CD14-positive monocyte (primary cell): ENCODE measurements at regions not wholly inside any gene's neighbourhood (a gene's known extent, or its start where the extent isn't known, plus 50 kb on each side); places are given as distances from the start of the nearest gene placed in this dataset.
"Not testable (repeated sequence)": the region's sequence is repeated elsewhere in the genome, so short reads cannot be mapped to it uniquely, and the experiment has no call there.

Experiments
- DNase-seq, 3 donors: peaks; one replicate each; pipeline ENCODE4 v3.0.0-alpha.2; 2011 to 2022
- H2AFZ ChIP-seq: 2 replicates; pipeline ENCODE4 v1.6.0; 2012; ENCODE audit warnings: mild to moderate bottlenecking, low read depth, low read length, inconsistent platforms; ENCODE audit not compliant: insufficient read depth, poor library complexity, severe bottlenecking
- H3K27ac ChIP-seq, 2 donors: 1 replicate in 1 of 2; 2 replicates in 1 of 2; pipeline ENCODE4 v1.5.1; 2012 to 2013; ENCODE audit warnings: low read length in 2 of 2, control low read depth in 1 of 2, inconsistent platforms in 1 of 2, low read depth in 1 of 2, mild to moderate bottlenecking in 1 of 2
- H3K27me3 ChIP-seq, 2 donors: one replicate each; pipeline versions ENCODE4 v1.6.0 to v1.6.1; 2011 to 2013; ENCODE audit warnings: low read length in 2 of 2; ENCODE audit not compliant: control insufficient read depth in 2 of 2, insufficient read depth in 2 of 2
- H3K36me3 ChIP-seq, 2 donors: replicated peaks in 1 of 2; 1 replicate in 1 of 2; 2 replicates in 1 of 2; pipeline versions ENCODE4 v1.5.1 to v1.6.1; 2012 to 2013; ENCODE audit warnings: low read length in 2 of 2, control low read depth in 1 of 2, inconsistent platforms in 1 of 2, mild to moderate bottlenecking in 1 of 2; ENCODE audit not compliant: insufficient read depth in 2 of 2, control insufficient read depth in 1 of 2
- H3K4me1 ChIP-seq, 2 donors: 1 replicate in 1 of 2; 2 replicates in 1 of 2; pipeline versions ENCODE4 v1.5.1 to v1.6.1; 2012 to 2013; ENCODE audit warnings: low read length in 2 of 2, control low read depth in 1 of 2, inconsistent platforms in 1 of 2, mild to moderate bottlenecking in 1 of 2, moderate library complexity in 1 of 2; ENCODE audit not compliant: insufficient read depth in 2 of 2, control insufficient read depth in 1 of 2
- H3K4me2 ChIP-seq: replicated peaks from 2 replicates; pipeline ENCODE3; 2012; ENCODE audit warnings: low read length, moderate library complexity, mild to moderate bottlenecking; ENCODE audit not compliant: poor library complexity, severe bottlenecking; ENCODE audit errors: extremely low read depth
- H3K4me3 ChIP-seq, 3 experiments: fragments of 200-600 bp in 1 of 3; sonication (generic) in 1 of 3; replicated peaks in 1 of 3; 1 replicate in 2 of 3; 2 replicates in 1 of 3; pipeline ENCODE4 v1.5.1; 2011 to 2013; ENCODE audit warnings: low read length in 3 of 3, mild to moderate bottlenecking in 3 of 3, control low read depth in 2 of 3, low read depth in 2 of 3, inconsistent platforms in 1 of 3, moderate library complexity in 1 of 3
- H3K79me2 ChIP-seq: 2 replicates; pipeline ENCODE4 v1.6.0; 2012; ENCODE audit warnings: mild to moderate bottlenecking, control low read depth, inconsistent platforms, low read length, moderate library complexity; ENCODE audit not compliant: insufficient read depth
- H3K9ac ChIP-seq: 2 replicates; pipeline ENCODE4 v1.6.0; 2017; ENCODE audit warnings: low read length, mild to moderate bottlenecking; ENCODE audit not compliant: insufficient read depth, poor library complexity, severe bottlenecking
- H3K9me3 ChIP-seq, 2 donors: replicated peaks in 1 of 2; 1 replicate in 1 of 2; 2 replicates in 1 of 2; pipeline versions ENCODE4 v1.5.1 to v1.6.1; 2012 to 2013; ENCODE audit warnings: low read length in 2 of 2, control low read depth in 1 of 2; ENCODE audit not compliant: control insufficient read depth in 1 of 2, insufficient read depth in 1 of 2
- H4K20me1 ChIP-seq: 2 replicates; pipeline ENCODE4 v1.6.0; 2012; ENCODE audit warnings: mild to moderate bottlenecking, low read length, control low read depth, moderate library complexity; ENCODE audit not compliant: insufficient read depth
- H3K27ac Mint-ChIP-seq, 7 donors: one replicate each; pipeline ENCODE4 v1.8.0; 2020; ENCODE audit warnings: mild to moderate bottlenecking in 7 of 7, mixed read lengths in 7 of 7, moderate library complexity in 6 of 7, inconsistent platforms in 2 of 7
- H3K27me3 Mint-ChIP-seq, 3 donors: one replicate each; pipeline ENCODE4 v1.8.0; 2021 to 2022; ENCODE audit warnings: low read depth in 3 of 3, mild to moderate bottlenecking in 3 of 3, mixed read lengths in 3 of 3, moderate library complexity in 3 of 3, inconsistent platforms in 1 of 3
- H3K36me3 Mint-ChIP-seq, 2 donors: one replicate each; pipeline ENCODE4 v1.8.0; 2020; ENCODE audit warnings: mixed read lengths in 2 of 2, inconsistent platforms in 1 of 2, mild to moderate bottlenecking in 1 of 2
- H3K4me1 Mint-ChIP-seq: one replicate; pipeline ENCODE4 v1.8.0; 2020; ENCODE audit warnings: mild to moderate bottlenecking, mixed read lengths
- H3K4me3 Mint-ChIP-seq, 2 donors: one replicate each; pipeline ENCODE4 v1.8.0; 2020; ENCODE audit warnings: mild to moderate bottlenecking in 2 of 2, mixed read lengths in 2 of 2, moderate library complexity in 1 of 2
- H3K9me3 Mint-ChIP-seq, 7 donors: one replicate each; pipeline ENCODE4 v1.8.0; 2020 to 2022; ENCODE audit warnings: mixed read lengths in 7 of 7, mild to moderate bottlenecking in 6 of 7, moderate library complexity in 6 of 7, inconsistent platforms in 2 of 7
- WGBS: methylation state at CpG from one replicate; pipeline ENCODE4 v1.1.5; 2013; ENCODE audit warnings: missing lambda C conversion rate; ENCODE audit not compliant: insufficient coverage; 5-methylcytosine and 5-hydroxymethylcytosine counted together
- intact Hi-C, 2 donors: fragments of 100-400 bp; cut with micrococcal nuclease; formaldehyde crosslinking; loops; one replicate each; pipeline versions ENCODE4 v1.15.0 to v1.15.1; 2023
- TF ChIP-seq, protein P1 (sequence below): fragments of 200-600 bp; IDR thresholded peaks from one replicate; pipeline ENCODE4 v1.8.0; 2022; ENCODE audit warnings: antibody characterized with exemption, mild to moderate bottlenecking

- Histone ChIP-seq H3K4me1 (no peaks in the 10 kb centered on the region), H3K9me3 (peaks cover 0 to 13% of the 10 kb centered on the region in 2 donors), H3K27me3 (no peaks in the 10 kb centered on the region), H3K27ac (no peak overlapping the region), H4K20me1 (no peaks in the 10 kb centered on the region), H3K4me3 (no peak overlapping the region), H3K4me2 (no peak overlapping the region), H3K36me3 (no peaks in the 10 kb centered on the region), H2AFZ (no peak overlapping the region), H3K9ac (no peak overlapping the region), H3K79me2 (no peaks in the 10 kb centered on the region)
- TF ChIP-seq, protein P1, sequence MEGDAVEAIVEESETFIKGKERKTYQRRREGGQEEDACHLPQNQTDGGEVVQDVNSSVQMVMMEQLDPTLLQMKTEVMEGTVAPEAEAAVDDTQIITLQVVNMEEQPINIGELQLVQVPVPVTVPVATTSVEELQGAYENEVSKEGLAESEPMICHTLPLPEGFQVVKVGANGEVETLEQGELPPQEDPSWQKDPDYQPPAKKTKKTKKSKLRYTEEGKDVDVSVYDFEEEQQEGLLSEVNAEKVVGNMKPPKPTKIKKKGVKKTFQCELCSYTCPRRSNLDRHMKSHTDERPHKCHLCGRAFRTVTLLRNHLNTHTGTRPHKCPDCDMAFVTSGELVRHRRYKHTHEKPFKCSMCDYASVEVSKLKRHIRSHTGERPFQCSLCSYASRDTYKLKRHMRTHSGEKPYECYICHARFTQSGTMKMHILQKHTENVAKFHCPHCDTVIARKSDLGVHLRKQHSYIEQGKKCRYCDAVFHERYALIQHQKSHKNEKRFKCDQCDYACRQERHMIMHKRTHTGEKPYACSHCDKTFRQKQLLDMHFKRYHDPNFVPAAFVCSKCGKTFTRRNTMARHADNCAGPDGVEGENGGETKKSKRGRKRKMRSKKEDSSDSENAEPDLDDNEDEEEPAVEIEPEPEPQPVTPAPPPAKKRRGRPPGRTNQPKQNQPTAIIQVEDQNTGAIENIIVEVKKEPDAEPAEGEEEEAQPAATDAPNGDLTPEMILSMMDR, result no peak
- H3K4me3 Mint-ChIP-seq, result no peak overlapping the region
- no peaks in the 10 kb centered on the region for H3K36me3 Mint-ChIP-seq
- DNase-seq, result no peak
- 96% methylated on average over 8 of the region's 12 CpGs for WGBS
- peaks cover 4 to 14% (median 11%) of the 10 kb centered on the region in 7 donors for H3K9me3 Mint-ChIP-seq
- no peak overlapping the region for H3K27ac Mint-ChIP-seq
- intact Hi-C loops, result no loop called here
- H3K4me1 Mint-ChIP-seq, result no peaks in the 10 kb centered on the region
- peaks cover 4 to 5% (median 4%) of the 10 kb centered on the region in 3 donors for H3K27me3 Mint-ChIP-seq
Measured at GRCh38 chr6:168913866-168914469, 339.7 kb downstream of the THBS2 start.

DNA sequence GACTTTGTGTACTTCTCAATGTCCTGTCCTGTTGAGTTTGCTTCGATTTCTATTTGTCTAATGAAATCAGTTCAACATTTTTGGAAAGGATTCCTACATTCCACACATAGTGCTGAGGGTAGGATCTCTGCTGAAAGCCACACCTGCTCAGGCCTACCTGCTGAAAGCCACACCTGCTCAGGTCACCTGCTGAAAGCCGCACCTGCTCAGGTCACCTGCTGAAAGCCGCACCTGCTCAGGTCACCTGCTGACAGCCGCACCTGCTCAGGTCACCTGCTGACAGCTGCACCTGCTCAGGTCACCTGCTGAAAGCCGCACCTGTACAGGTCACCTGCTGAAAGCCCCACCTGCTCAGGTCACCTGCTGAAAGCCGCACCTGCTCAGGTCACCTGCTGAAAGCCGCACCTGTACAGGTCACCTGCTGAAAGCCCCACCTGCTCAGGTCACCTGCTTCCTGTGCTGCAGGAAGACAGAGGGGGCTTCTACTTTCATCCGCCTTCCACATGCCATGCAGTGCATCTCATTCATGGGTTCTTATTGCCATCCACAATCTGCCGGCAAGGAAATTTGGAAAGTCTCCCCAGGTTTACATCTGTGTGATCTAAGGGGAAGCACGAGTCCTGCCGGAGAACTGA is 340.3 kb downstream of the THBS2 start:
- H3K9ac ChIP-seq, H3K4me2 ChIP-seq, DNase-seq, H3K36me3 Mint-ChIP-seq, H3K4me3 Mint-ChIP-seq, H2AFZ ChIP-seq, intact Hi-C loops, H3K4me1 Mint-ChIP-seq, H3K27ac Mint-ChIP-seq, H3K4me1 ChIP-seq, H3K27me3 Mint-ChIP-seq, H4K20me1 ChIP-seq, H3K36me3 ChIP-seq, H3K27me3 ChIP-seq, H3K4me3 ChIP-seq, H3K27ac ChIP-seq, H3K79me2 ChIP-seq: not testable (repeated sequence)
- WGBS, result 93% methylated on average over 6 of the region's 11 CpGs
- peaks cover 4 to 15% (median 11%) of the 10 kb centered on the region in 7 donors for H3K9me3 Mint-ChIP-seq
- peaks cover 0 to 13% of the 10 kb centered on the region in 2 donors for H3K9me3 ChIP-seq
